HT-29 (cell line): ENCODE measurements at regions not wholly inside any gene's neighbourhood (a gene's known extent, or its start where the extent isn't known, plus 50 kb on each side); places are given as distances from the start of the nearest gene placed in this dataset.

ENCODE experiments used
- DNase-seq: peaks from one replicate; pipeline ENCODE4 v3.0.0-alpha.2; 2015; ENCODE audit warnings: low spot score

DNA sequence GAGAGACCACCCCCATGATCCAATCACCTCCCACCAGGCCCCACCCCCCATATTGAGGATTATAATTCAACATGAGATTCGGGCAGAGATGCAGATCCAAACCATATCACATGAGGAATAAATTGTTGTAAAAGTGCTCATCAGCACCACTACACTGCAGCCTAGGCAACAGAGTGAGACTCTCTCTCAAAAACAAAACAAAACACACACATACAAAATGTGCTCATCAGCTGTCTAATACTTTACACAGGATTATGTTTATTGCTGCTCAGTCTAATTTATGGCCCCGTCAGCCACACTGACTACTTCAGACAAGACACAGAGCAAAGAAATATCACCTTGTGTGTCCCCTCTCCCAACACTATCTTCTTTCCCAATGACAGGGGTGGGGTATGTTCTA lies 72.9 kb upstream of the PPM1J start:
- DNase-seq = no peak

DNA sequence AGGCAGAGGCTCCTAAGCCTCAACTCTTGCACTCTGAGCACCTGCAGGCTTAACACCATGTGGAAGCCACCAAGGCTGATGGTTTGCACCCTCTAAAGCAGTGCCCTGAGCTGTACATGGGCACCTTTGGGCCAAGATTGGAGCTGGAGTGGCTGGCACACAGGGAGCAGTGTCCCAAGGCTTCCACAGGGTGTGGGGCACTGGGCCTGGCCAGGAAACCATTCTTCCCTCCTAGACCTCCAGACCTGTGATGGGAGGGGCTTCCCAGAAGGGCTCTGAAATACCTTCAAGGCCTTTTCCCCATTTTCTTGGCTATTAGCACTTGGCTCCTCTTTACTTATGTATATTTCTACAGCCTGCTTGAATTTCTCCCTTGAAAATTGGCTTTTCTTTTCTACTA lies 67.9 kb upstream of the PPM1J start:
- DNase-seq = no peak

DNA sequence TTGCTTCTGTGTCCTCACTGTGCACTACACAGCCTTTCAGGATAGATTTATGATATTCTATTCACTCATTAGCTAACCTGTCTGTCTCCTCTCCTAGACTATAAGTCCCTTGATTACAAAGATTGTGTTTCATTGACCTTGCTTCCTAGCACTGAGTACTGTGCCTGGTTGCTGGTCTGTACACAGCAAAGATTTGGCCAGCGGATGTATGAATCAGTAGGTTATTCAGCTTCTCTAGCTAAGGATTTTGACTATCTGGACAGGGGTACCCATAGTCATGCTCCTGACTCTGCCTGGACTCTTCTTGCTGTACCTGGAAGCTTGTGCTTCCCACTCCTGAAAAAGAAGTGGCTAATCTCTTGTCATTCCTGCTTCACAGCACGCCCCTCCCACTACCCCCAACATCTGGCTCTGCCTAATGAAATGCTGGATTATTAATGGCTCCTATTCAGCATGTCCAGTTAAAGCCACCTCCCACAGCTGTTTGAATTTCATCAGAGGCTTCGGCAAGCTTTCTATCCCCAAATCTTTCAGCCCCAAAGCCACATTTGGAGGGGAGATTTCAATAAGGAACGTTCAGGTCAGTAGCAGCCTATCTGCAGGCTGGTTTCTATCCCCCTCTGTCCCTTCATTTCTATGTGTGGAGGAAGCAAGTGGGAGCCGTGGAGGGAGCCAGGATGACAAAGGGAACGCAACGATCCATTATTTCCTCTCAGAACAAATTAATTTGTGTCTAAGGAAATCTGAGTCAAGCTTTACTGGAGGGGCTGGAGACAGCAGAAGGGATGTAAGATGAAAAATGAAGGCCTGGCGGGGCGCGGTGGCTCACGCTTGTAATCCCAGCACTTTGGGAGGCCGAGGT lies 64.8 kb upstream of the PPM1J start:
- no peak for DNase-seq

DNA sequence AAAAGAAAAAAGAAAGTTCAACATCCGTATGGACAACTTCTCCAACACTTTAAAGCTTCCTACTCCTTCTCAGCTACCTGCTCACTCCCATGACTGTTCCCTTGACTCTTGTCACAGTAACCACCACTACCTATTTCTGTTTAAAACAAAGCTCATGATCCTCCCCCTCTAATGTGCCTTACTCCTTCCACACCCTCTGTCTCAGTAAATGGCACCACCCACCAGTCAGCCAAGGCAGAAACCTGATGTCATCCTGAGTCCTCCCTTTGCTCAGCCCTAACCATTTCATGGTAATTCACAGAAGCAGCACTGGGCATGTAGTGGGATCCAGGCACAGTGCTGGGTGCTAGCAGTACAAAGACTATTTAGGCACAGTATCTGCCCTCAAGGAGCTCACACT lies 63.0 kb upstream of the PPM1J start:
- DNase-seq = no peak

DNA sequence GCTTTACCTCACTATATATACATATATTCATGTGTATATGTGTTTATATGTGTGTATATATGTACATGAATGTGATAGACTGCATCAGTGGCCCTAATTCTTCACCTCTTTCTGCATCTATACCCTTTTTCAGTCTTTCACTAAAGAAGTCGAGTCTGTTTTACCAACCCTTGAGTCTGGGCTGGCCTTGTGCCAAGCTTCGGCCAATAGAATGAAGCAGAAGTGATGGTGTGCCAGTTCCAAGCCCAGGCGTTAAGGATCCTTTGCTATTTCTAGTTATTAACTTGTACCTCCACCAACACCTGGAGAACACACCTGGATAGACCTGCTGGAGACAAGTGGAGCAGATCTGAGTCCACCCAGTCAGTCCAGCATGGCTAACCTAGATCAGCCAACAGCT lies 61.6 kb upstream of the PPM1J start:
- no peak for DNase-seq

DNA sequence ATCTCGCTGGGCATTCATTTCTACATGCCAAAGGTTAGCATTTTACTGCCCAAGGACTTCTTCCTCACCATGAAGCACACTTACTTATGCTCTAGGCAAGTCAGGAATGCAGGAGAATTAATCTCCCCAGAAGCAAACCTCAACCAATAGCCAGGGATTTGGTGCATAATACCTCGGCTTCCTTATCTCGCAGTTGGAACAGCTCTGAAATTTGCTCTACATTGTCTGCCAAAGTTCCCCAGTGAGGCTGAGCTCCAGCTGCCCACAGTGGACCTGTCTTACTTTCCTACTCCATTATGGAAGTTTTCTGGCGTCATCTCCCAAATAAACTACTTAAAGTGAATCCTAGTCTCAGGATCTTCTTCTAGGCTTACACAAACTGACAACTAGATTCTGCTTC lies 57.6 kb upstream of the PPM1J start:
- DNase-seq = no peak

DNA sequence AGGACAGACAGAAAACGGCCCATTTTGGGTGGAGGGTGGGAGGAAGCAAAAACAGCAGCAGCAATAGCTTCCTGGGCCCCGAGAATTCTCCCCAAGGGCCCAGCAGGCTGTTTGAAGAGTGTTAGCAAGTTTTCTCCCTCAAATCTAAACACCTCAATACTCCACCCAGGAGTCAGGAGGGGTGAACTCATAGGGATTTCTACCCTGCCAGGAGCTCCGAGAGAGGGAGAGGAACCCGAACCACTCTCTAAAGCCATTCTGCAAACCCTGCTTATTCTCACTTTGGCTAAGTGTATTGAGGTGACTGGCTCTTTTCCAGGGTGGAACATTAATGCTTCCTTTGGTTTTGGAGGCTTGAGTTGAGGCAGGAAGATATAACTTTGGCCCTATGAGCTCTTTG lies 55.6 kb upstream of the PPM1J start:
- DNase-seq = no peak

DNA sequence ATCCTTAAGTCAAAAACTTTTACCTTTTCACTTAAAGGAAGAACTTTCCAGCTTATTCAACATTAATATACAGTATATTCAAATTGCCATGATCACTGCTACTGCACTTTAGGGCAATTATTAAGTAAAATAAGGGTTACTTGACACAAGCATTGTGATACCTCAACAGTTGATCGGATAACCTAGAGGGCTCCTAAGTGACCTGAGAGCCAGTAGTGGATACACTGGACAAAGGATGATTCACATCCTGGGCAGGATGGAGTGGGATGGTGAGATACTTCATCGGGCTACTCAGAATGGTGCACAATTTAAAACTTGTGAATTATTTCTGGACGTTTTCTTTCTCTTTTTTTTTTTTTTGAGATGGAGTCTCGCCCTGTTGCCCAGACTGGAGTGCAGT lies 54.5 kb upstream of the PPM1J start:
- DNase-seq = no peak

DNA sequence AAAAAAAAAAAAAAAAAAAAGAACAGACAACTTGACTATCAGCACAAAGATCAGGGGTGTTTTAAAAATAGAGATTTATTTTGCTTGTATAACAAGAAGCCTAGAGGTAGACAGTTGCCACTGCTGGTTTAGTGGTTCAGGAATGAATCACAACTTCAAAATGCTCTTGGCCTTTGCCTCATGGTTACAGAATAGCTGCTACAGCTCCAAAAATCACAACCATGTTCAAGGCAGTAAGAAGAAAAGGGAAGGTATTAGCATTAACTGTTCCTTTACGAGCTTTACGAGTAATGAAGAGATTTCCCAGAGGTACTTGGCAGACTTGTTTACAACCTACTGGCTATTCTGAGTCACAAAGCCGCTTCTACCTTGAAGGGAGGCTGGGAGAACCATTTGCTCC lies 52.5 kb upstream of the PPM1J start:
- no peak for DNase-seq
